Glomerular visceral epithelial cell (primary cell): ENCODE measurements at regions not wholly inside any gene's neighbourhood (a gene's known extent, or its start where the extent isn't known, plus 50 kb on each side); places are given as distances from the start of the nearest gene placed in this dataset.
A peak's percentile ranks its signal among the peaks of the same experiment; 100 is the strongest.

ENCODE experiments used
- DNase-seq: peaks from one replicate; pipeline ENCODE4 v3.0.0-alpha.2; 2016; ENCODE audit errors: extremely low spot score

DNA sequence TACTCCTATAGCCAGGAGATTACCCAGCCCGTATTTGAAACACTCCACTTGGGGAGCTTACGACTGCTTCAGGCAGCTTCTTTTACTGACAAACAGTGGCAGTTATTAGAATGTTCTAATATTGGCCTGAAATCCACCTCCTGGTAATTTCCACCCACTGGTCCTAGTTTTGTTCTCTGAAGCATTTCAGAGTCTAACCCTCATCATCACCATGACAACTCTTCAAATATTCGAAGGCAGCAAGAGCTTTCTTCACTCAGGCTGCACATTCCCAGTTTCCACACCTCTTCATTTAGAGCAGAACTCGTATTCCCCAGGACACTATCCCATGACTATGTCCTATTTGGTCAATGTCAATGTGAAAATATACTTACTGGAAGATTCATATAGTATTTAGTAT, 325.6 kb downstream of the UBE3D start:
- DNase-seq: no peak

- no peak for DNase-seq
Measured at GRCh38 chr6:82741325-82741995, 324.2 kb downstream of the UBE3D start.

DNA sequence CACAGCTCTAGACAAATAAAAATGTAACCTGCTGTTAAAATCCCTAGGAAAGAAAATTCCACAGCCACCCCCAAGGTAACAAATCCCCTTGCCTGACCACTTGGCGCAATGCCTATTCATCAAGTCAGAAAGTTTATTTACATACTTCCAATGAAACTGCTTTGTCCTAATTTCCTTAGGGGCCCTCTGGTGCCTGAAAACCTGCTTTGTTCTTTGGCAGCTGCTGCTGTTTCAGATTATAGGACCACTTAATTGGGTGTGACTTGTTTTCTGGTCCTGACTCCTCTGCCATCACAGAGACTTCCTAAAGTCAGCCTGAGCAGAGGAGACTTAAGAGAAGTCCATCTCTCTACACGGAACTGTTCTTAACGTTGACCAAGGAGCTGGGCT, 323.6 kb downstream of the UBE3D start:
- DNase-seq: no peak

- DNase-seq: no peak
Measured at GRCh38 chr6:82744286-82745015, 321.2 kb downstream of the UBE3D start.

- no peak for DNase-seq
Measured at GRCh38 chr6:82750556-82750955, 315.1 kb downstream of the UBE3D start.

DNA sequence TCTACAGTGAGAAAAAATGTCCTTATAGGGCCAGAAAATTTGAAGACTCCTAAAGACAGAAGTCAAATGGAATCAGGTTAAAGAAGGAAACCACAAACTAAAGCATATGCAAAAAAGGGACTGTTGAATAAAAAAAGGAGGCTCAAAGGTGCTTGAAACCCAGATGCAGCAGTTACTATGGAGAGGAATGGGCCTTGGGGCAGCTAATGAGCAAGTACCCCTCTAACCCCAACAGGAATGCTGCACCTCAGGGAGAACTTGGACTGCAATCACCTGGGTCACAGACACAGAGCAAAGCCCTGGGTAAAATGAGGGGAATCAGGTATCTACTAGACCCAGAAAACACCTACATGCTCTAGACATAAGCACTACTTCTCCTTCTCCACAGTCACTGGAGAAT, 313.9 kb downstream of the UBE3D start:
- no peak for DNase-seq

- no peak for DNase-seq
Measured at GRCh38 chr6:82761674-82762345, 303.8 kb downstream of the UBE3D start.

GRCh38 chr6:82766476-82766875, 299.2 kb downstream of the UBE3D start:
- no peak for DNase-seq

DNA sequence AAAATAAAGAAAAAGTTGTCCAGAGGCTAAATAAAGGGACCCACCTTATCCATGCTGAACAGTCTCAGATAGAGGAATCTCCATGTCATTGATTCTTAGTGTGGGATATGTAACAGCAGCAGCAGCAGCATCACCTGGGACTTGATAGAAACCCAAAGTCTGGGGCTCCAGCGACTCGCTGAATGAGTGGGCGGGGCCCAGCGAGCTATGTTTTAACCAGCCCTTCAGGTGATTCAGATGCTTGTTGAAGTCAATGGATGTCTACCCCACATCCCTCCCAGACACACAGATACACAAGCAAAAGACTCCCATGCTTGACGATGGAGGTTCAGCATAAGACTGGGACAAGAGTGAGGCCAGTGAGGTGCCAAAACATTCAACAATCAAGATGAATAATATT, 298.6 kb downstream of the UBE3D start:
- DNase-seq: no peak

GRCh38 chr6:82767447-82767846, 298.2 kb downstream of the UBE3D start:
- DNase-seq: no peak

DNA sequence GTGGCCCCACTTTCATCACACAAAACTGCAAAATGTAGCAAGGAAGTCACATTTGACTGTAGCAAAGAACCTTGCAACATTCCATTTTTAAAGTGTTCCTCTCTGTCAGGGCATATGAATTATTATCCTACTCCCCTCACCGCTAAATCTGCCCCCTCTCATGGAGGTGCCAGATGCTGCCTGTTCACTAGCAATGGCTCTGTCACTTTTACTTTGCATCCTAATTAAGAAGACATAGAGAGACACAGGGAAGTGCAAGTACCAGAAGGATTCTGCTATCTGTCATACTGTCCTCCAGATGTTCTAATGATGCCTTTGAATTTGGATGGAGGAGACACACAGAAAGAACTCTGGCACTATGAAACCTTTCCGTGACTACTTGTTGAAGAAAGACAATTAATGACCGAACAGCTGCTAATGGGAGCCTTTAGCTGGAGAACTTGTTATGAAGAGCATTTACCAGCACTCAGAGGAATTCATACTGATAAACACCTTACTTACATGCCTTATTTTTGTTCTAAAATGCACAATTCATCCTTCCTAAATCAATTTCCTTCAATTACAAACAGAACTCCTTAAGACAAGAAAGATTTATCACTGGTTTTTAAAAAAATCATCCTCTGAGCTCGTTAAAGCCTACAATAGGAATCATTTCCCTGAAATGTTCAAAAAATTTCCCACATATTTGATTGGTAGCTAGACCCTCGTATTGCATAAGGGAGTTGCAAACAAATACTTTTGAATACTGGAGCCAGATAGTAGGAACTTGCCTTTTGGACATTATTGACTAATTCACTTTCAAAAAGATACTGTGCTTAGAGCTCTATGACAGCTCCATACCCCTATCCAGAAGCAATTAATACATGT, 292.6 kb downstream of the UBE3D start:
- no peak for DNase-seq

GRCh38 chr6:82775361-82775760, 290.3 kb downstream of the UBE3D start:
- DNase-seq: no peak

- DNase-seq: no peak
Measured at GRCh38 chr6:82775981-82776380, 289.7 kb downstream of the UBE3D start.

- DNase-seq: no peak
Measured at GRCh38 chr6:82779041-82779440, 286.6 kb downstream of the UBE3D start.

DNA sequence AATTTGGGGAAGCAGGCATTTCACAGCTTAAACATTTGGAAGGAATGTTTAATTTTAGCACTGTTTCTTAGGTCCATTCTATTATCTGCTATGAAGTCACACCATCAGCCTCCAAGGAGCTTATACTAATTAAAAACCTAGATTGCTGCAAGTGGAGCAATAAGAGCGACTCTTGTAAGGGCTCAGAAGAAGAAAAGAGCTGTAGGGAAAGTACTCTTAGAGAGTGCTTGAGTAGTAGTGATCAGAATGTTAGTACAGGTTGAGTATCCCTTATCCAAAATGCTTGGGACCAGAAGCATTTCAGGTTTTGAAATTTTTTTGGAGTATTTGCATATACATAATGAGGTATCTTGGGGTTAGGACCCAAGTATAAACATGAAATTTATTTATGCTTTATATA, 285.3 kb downstream of the UBE3D start:
- no peak for DNase-seq

DNA sequence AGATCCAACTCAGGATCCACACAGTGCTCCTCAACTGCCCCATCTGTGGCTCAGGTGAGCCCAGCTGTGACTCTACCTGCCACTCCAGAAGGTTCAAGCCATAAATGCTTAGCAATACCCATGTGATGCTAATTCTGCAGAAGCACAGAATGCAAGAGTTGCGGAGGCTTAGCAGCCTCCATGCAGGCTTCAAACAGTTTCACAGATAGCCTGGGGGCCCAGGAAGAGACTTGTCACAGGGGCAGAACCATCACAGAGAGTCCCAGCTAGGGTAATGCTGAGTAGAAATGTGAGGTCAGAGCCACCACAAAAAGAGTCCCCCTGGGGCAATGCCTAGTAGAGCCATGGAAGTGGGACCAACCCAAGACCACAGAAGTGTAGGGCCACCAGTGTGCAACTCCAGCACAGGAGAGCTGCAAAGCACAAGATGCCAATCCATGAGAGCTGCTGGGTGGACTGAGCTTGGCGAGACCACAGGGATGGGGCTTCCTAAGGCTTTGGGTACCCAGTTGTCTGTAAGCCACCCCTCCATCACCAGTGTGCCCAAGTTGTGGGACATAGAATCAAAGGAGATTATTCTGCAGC, 283.9 kb downstream of the UBE3D start:
- DNase-seq: no peak

- DNase-seq: no peak
Measured at GRCh38 chr6:82783587-82784236, 281.9 kb downstream of the UBE3D start.

DNA sequence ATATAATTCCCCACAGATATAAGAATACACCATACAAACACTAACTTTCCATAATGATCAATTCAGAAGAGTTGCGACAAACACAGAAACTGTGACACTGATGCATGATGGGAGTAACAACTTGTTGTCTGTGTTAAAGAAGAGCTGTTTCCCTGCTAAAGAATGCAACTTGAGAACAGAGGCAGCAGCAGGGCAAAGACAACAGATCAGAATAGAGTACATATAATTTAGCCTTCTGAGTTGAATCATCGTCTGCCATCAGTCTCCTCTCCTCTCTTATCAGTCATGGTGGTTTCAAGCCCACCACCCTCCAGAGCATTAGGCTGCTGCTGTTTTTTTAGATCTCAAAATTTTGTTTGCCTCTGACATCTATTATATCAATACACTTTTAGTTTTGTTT, 280.4 kb downstream of the UBE3D start:
- DNase-seq: no peak

DNA sequence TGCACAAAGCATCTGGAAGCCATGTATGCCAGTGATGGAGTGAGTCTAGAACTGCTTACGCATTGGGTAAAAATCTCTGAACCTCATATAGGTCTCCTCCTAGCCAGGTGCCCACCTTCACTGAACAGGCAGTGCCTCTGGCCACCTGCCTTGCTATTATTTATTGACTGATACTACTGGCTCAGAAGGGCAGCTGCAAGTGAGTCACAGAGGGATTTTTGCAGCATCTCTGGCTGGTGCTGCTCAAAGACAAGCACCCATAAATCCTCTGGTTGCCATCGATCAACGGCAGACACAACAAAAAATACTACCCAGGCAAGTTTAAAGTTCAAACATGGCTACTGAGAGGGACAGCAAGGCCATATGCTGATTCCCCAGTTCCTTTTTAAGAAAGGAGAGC, 279.4 kb downstream of the UBE3D start:
- DNase-seq: peak; percentile 38

GRCh38 chr6:82795940-82796339, 269.7 kb downstream of the UBE3D start:
- no peak for DNase-seq

- no peak for DNase-seq
Measured at GRCh38 chr6:82801083-82801482, 264.6 kb downstream of the UBE3D start.
